Osteocyte (in vitro differentiated cells): ENCODE measurements at regions not wholly inside any gene's neighbourhood (a gene's known extent, or its start where the extent isn't known, plus 50 kb on each side); places are given as distances from the start of the nearest gene placed in this dataset.

Experiments
- DNase-seq: peaks from one replicate; pipeline ENCODE4 v3.0.0; 2021; ENCODE audit warnings: mixed read lengths; ENCODE audit not compliant: unreplicated experiment; ENCODE audit errors: extremely low spot score
- H3K27ac Mint-ChIP-seq: one replicate; pipeline ENCODE4 v1.8.0; 2021; ENCODE audit warnings: mild to moderate bottlenecking, mixed read lengths; ENCODE audit not compliant: unreplicated experiment
- H3K27me3 Mint-ChIP-seq: one replicate; pipeline ENCODE4 v1.8.0; 2021; ENCODE audit warnings: mixed read lengths; ENCODE audit not compliant: unreplicated experiment
- H3K36me3 Mint-ChIP-seq: one replicate; pipeline ENCODE4 v1.8.0; 2021; ENCODE audit warnings: mixed read lengths; ENCODE audit not compliant: unreplicated experiment
- H3K4me1 Mint-ChIP-seq: one replicate; pipeline ENCODE4 v1.8.0; 2021; ENCODE audit warnings: mixed read lengths; ENCODE audit not compliant: unreplicated experiment
- H3K4me3 Mint-ChIP-seq: one replicate; pipeline ENCODE4 v1.8.0; 2021; ENCODE audit warnings: mild to moderate bottlenecking, moderate library complexity, mixed read lengths; ENCODE audit not compliant: unreplicated experiment
- H3K9me3 Mint-ChIP-seq: one replicate; pipeline ENCODE4 v1.8.0; 2021; ENCODE audit warnings: mixed read lengths; ENCODE audit not compliant: unreplicated experiment
- CTCF ChIP-seq: fragments of 200-600 bp; sonication (generic); IDR thresholded peaks from 2 replicates; pipeline ENCODE4 v1.5.0; 2021; ENCODE audit warnings: antibody characterized with exemption, mild to moderate bottlenecking, moderate library complexity

GRCh38 chr3:148030975-148031374 is 621.8 kb downstream of the ZIC1 start:
- Mint-ChIP-seq H3K9me3 (no peaks in the 10 kb centered on the region), H3K27ac (no peak overlapping the region), H3K4me3 (no peak overlapping the region), H3K36me3 (no peaks in the 10 kb centered on the region), H3K27me3 (no peaks in the 10 kb centered on the region), H3K4me1 (peaks cover 9% of the 10 kb centered on the region)
- no peak for TF ChIP-seq CTCF
- DNase-seq = no peak

- TF ChIP-seq CTCF = no peak
- no peak for DNase-seq
- H3K27ac Mint-ChIP-seq = no peak overlapping the region
- H3K4me3 Mint-ChIP-seq = no peak overlapping the region
- H3K36me3 Mint-ChIP-seq = no peaks in the 10 kb centered on the region
- no peaks in the 10 kb centered on the region for H3K9me3 Mint-ChIP-seq
- peaks cover 5% of the 10 kb centered on the region for H3K4me1 Mint-ChIP-seq
- H3K27me3 Mint-ChIP-seq = no peaks in the 10 kb centered on the region
Observed at GRCh38 chr3:148034353-148034752, 625.2 kb downstream of the ZIC1 start.

- Mint-ChIP-seq H3K36me3 (no peaks in the 10 kb centered on the region), H3K27ac (no peak overlapping the region), H3K4me1 (peaks cover 5% of the 10 kb centered on the region), H3K9me3 (no peaks in the 10 kb centered on the region), H3K4me3 (no peak overlapping the region), H3K27me3 (no peaks in the 10 kb centered on the region)
- DNase-seq = no peak
- no peak for TF ChIP-seq CTCF
Observed at GRCh38 chr3:148036331-148036876, 627.2 kb downstream of the ZIC1 start.

- H3K36me3 Mint-ChIP-seq = no peaks in the 10 kb centered on the region
- H3K27me3 Mint-ChIP-seq = no peaks in the 10 kb centered on the region
- no peak for TF ChIP-seq CTCF
- H3K4me1 Mint-ChIP-seq = no peaks in the 10 kb centered on the region
- H3K9me3 Mint-ChIP-seq = no peaks in the 10 kb centered on the region
- no peak overlapping the region for H3K4me3 Mint-ChIP-seq
- no peak overlapping the region for H3K27ac Mint-ChIP-seq
- DNase-seq = no peak
Observed at GRCh38 chr3:148042663-148043445, 633.7 kb downstream of the ZIC1 start.

GRCh38 chr3:148044151-148044550 is 635.0 kb downstream of the ZIC1 start:
- no peak overlapping the region for H3K4me3 Mint-ChIP-seq
- TF ChIP-seq CTCF = no peak
- H3K36me3 Mint-ChIP-seq = no peaks in the 10 kb centered on the region
- no peaks in the 10 kb centered on the region for H3K9me3 Mint-ChIP-seq
- no peak for DNase-seq
- no peaks in the 10 kb centered on the region for H3K27me3 Mint-ChIP-seq
- no peak overlapping the region for H3K27ac Mint-ChIP-seq
- no peaks in the 10 kb centered on the region for H3K4me1 Mint-ChIP-seq
